ENCODE measurements at regions not wholly inside any gene's neighbourhood (a gene's known extent, or its start where the extent isn't known, plus 50 kb on each side); places are given as distances from the start of the nearest gene placed in this dataset.

GRCh38 chr11:130999992-131000770, 83.9 kb upstream of the SNX19 start:
- no peak for TF ChIP-seq CTCF (IDR thresholded peaks at IDR 0.05; ENCODE audit: low read length)
- no peak for TF ChIP-seq EZH2 (IDR thresholded peaks at IDR 0.05; ENCODE audit: borderline replicate concordance, low read length)

Data from OCI-LY1 (cell line).